HCT116 (cell line): ENCODE measurements at regions not wholly inside any gene's neighbourhood (a gene's known extent, or its start where the extent isn't known, plus 50 kb on each side); places are given as distances from the start of the nearest gene placed in this dataset.

Experiments used
- ATAC-seq: fragments of 200-7000 bp; cut with Tn5 transposase; 2 replicates; pipeline ENCODE4 v1.9.1; 2020; ENCODE audit warnings: mild to moderate bottlenecking, moderate library complexity
- BruUV-seq: library from RNA; stranded (reverse); fragments of 400-500 nt; replicated peaks from 2 replicates; lab custom pipeline; 2021; lab: Mats Ljungman, UMichigan
- CTCF ChIA-PET: fragments of 300-600 bp; sonication (Branson Sonifier 250); formaldehyde crosslinking; loops from one replicate; lab custom pipeline; 2021; ENCODE audit warnings: antibody characterized with exemption; lab: Charles Lee
- POLR2A ChIA-PET: fragments of 300-600, 350-600 bp; sonication (Branson Sonifier 250); formaldehyde crosslinking; loops from one replicate; lab custom pipeline; 2021; ENCODE audit warnings: antibody characterized with exemption; lab: Charles Lee
- RAD21 ChIA-PET, 2 experiments: fragments of 300-600 bp; sonication (Branson Sonifier 250); formaldehyde crosslinking; loops; one replicate each; lab custom pipeline; 2023; ENCODE audit warnings: low total read pairs in 2 of 2; ENCODE audit not compliant: uncharacterized antibody in 2 of 2, unreplicated experiment in 2 of 2, low non-redundant PET in 1 of 2; lab: Charles Lee
- DNase-seq: peaks from one replicate; pipeline ENCODE4 v3.0.0-alpha.2; 2010; ENCODE audit warnings: low read depth, low spot score
- H2AFZ ChIP-seq: fragments of 200-600 bp; shearing (Covaris generic), sonication (generic); 2 replicates; pipeline ENCODE4 v1.6.1; 2017; ENCODE audit warnings: low read depth, mixed run types, mixed read lengths, antibody characterized with exemption, low read length; ENCODE audit not compliant: poor library complexity, severe bottlenecking
- H3K27ac ChIP-seq: 2 replicates; pipeline ENCODE4 v1.5.1; 2012; ENCODE audit warnings: low read depth, low read length
- H3K27me3 ChIP-seq: fragments of 200-600 bp; sonication (generic); 2 replicates; pipeline ENCODE4 v1.6.1; 2016; ENCODE audit warnings: mixed run types, low read length, mixed read lengths; ENCODE audit not compliant: insufficient read depth
- H3K36me3 ChIP-seq, 2 experiments: fragments of 200-500 bp in 1 of 2; fragments of 200-600 bp in 1 of 2; sonication (Bioruptor generic) in 1 of 2; sonication (generic) in 1 of 2; 2 replicates each; pipeline versions ENCODE4 v1.5.1 to v1.6.1; 2014 to 2016; ENCODE audit warnings: low read length in 2 of 2, inconsistent platforms in 1 of 2, mixed read lengths in 1 of 2, mixed run types in 1 of 2; ENCODE audit not compliant: insufficient read depth in 2 of 2, control insufficient read depth in 1 of 2
- H3K4me1 ChIP-seq, 2 experiments: fragments of 200-600 bp in 1 of 2; sonication (generic) in 1 of 2; 2 replicates each; pipeline versions ENCODE4 v1.5.1 to v1.6.1; 2012 to 2017; ENCODE audit warnings: low read length in 2 of 2, inconsistent platforms in 1 of 2, mild to moderate bottlenecking in 1 of 2, mixed read lengths in 1 of 2, mixed run types in 1 of 2, moderate library complexity in 1 of 2; ENCODE audit not compliant: insufficient read depth in 2 of 2, control insufficient read depth in 1 of 2
- H3K4me2 ChIP-seq: fragments of 200-600 bp; sonication (generic); 2 replicates; pipeline ENCODE4 v1.6.1; 2017; ENCODE audit warnings: mixed run types, low read length, mixed read lengths
- H3K4me3 ChIP-seq, 2 experiments: fragments of 200-600 bp in 1 of 2; sonication (generic) in 1 of 2; replicated peaks in 1 of 2; 2 replicates each; pipeline ENCODE4 v1.5.1; 2011 to 2016; ENCODE audit warnings: low read length in 2 of 2, control low read depth in 1 of 2, low read depth in 1 of 2, mild to moderate bottlenecking in 1 of 2, mixed read lengths in 1 of 2, mixed run types in 1 of 2
- H3K79me2 ChIP-seq: fragments of 200-600 bp; sonication (generic); 2 replicates; pipeline ENCODE4 v1.6.1; 2017; ENCODE audit warnings: mild to moderate bottlenecking, mixed run types, low read length, moderate library complexity, mixed read lengths; ENCODE audit not compliant: insufficient read depth
- H3K9ac ChIP-seq: fragments of 200-600 bp; sonication (generic); 2 replicates; pipeline ENCODE4 v1.6.1; 2016; ENCODE audit warnings: low read length, mixed read lengths
- H3K9me2 ChIP-seq: fragments of 200-600 bp; sonication (generic), shearing (Covaris generic); 2 replicates; pipeline ENCODE4 v1.6.1; 2017; ENCODE audit warnings: mixed run types, mild to moderate bottlenecking, moderate library complexity; ENCODE audit not compliant: insufficient read depth
- H3K9me3 ChIP-seq, 2 experiments: fragments of 200-500 bp in 1 of 2; fragments of 200-600 bp in 1 of 2; sonication (Bioruptor generic) in 1 of 2; sonication (generic) in 1 of 2; 2 replicates each; pipeline ENCODE4 v1.6.1; 2014 to 2017; ENCODE audit warnings: low read length in 2 of 2, mixed read lengths in 2 of 2, inconsistent platforms in 1 of 2, low read depth in 1 of 2, mild to moderate bottlenecking in 1 of 2, mixed run types in 1 of 2, moderate library complexity in 1 of 2; ENCODE audit not compliant: control insufficient read depth in 1 of 2, insufficient read depth in 1 of 2
- H4K20me1 ChIP-seq: fragments of 200-600 bp; sonication (generic), shearing (Covaris generic); 2 replicates; pipeline ENCODE4 v1.6.1; 2017; ENCODE audit warnings: mixed run types, mild to moderate bottlenecking, moderate library complexity; ENCODE audit not compliant: insufficient read depth
- CEBPB ChIP-seq: IDR thresholded peaks from 2 replicates; pipeline ENCODE4 v1.6.1; 2012; ENCODE audit warnings: low read depth
- CTCF ChIP-seq, 3 experiments: fragments of 200-600 bp in 1 of 3; sonication (generic) in 1 of 3; IDR thresholded peaks in 2 of 3; conservative IDR thresholded peaks in 1 of 3; 2 replicates each; pipeline ENCODE4 v1.5.1; 2012 to 2017; ENCODE audit warnings: low read depth in 2 of 3, low read length in 2 of 3, antibody characterized with exemption in 1 of 3, borderline replicate concordance in 1 of 3, control low read depth in 1 of 3, mild to moderate bottlenecking in 1 of 3, mixed read lengths in 1 of 3, mixed run types in 1 of 3, moderate library complexity in 1 of 3; ENCODE audit not compliant: insufficient read depth in 1 of 3
- EGR1 ChIP-seq: IDR thresholded peaks from 2 replicates; pipeline ENCODE4 v1.6.1; 2012; ENCODE audit warnings: low read depth
- ELF1 ChIP-seq: IDR thresholded peaks from 2 replicates; pipeline ENCODE4 v1.6.1; 2012; ENCODE audit warnings: low read depth, borderline replicate concordance
- EZH2 ChIP-seq: fragments of 200-600 bp; sonication (generic); IDR thresholded peaks from 2 replicates; pipeline ENCODE4 v1.6.1; 2017; ENCODE audit warnings: antibody characterized with exemption, mixed run types
- FOSL1 ChIP-seq: IDR thresholded peaks from 2 replicates; pipeline ENCODE4 v1.6.1; 2012; ENCODE audit warnings: low read depth
- POLR2A ChIP-seq: IDR thresholded peaks from 2 replicates; pipeline ENCODE4 v1.7.0; 2011; ENCODE audit warnings: borderline replicate concordance; ENCODE audit not compliant: insufficient read depth, insufficient read length; ENCODE audit errors: extremely low read depth
- RAD21 ChIP-seq: IDR thresholded peaks from 2 replicates; pipeline ENCODE4 v1.6.1; 2012; ENCODE audit warnings: low read depth, mild to moderate bottlenecking
- SIN3A ChIP-seq: IDR thresholded peaks from 2 replicates; pipeline ENCODE4 v1.6.1; 2012; ENCODE audit warnings: low read depth
- SP1 ChIP-seq: IDR thresholded peaks from 2 replicates; pipeline ENCODE4 v1.6.1; 2012; ENCODE audit warnings: low read depth
- SRF ChIP-seq: IDR thresholded peaks from 2 replicates; pipeline ENCODE4 v1.6.1; 2012; ENCODE audit warnings: low read depth
- ZBTB33 ChIP-seq: IDR thresholded peaks from 2 replicates; pipeline ENCODE4 v1.6.1; 2011; ENCODE audit warnings: mild to moderate bottlenecking, low read length, moderate library complexity; ENCODE audit not compliant: insufficient replicate concordance; ENCODE audit errors: extremely low read depth
- ZFX ChIP-seq: fragments of 450-650 bp; IDR thresholded peaks from 2 replicates; pipeline ENCODE4 v1.6.1; 2017
- intact Hi-C: fragments of 100-400 bp; cut with micrococcal nuclease; formaldehyde crosslinking; loops from 2 replicates; pipeline ENCODE4 v1.10.0; 2022
- TF ChIP-seq, protein P1 (sequence below): IDR thresholded peaks from 2 replicates; pipeline ENCODE4 v1.6.1; 2012

DNA sequence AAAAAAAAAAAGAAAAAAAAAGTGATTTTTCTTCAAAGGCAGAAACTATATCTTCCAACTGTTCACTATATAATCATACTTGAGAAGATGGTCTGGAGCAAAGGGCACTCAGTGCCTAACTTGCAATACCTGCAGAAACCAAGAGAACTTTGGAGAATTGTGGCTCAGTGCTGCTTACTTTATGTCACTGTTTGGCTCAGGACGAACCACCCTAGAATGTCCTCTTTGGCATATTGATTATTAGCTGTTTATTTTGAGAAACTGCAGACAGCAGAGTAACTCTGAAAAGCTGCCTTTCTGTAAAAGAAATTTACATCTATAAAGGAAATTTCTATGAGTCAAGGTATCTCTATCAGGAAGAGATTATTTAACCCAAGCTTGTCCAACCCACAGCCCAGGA, 100.2 kb downstream of the BBS10 start (continued):
- TF ChIP-seq ELF1 (no peak), CEBPB (no peak), SIN3A (no peak), POLR2A (no peak), SRF (no peak), EGR1 (no peak), SP1 (no peak), FOSL1 (no peak), ZFX (no peak), ZBTB33 (no peak)

DNA sequence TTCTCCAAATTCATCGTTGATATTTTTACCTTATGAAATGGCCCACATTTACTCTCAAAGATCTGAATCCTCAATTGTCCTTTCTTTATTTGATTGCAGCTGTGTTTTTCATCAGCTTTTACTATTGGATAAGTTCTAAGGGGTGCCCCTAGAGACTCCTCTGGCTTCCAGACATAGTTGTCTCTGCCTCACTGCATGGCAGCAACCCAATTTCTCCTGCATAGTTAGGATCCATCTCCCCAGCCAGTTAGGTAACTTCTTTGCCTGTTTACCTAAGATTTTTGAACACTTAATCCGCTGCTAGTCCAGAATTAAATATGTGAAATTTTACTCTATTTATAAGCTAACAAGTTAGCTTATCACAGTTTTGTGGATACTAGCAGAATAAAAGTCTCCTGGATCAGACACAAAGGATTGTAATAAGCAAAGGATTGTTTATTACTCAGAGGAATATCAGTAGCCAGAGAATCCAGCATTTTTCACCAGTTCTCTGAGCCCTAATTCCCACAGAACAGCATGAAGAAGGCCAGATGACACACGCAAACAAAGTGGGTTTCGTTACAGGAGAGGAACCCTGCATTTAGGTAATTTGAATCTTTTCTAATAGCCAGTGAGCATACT, 101.1 kb downstream of the BBS10 start:
- Histone ChIP-seq H3K9ac (no peak overlapping the region), H3K4me2 (no peak overlapping the region), H2AFZ (no peak overlapping the region), H3K79me2 (no peaks in the 10 kb centered on the region), H4K20me1 (no peaks in the 10 kb centered on the region), H3K9me3 (no peaks in the 10 kb centered on the region), H3K27me3 (no peaks in the 10 kb centered on the region), H3K27ac (no peak overlapping the region), H3K4me3 (no peak overlapping the region), H3K9me2 (no peaks in the 10 kb centered on the region), H3K4me1 (no peaks in the 10 kb centered on the region), H3K36me3 (no peaks in the 10 kb centered on the region)
- CTCF ChIA-PET = no interaction called here
- intact Hi-C loops = no loop called here
- RAD21 ChIA-PET = no interaction called here
- DNase-seq = no peak
- POLR2A ChIA-PET = no interaction called here
- no peak for ATAC-seq
- no TSS peak for BruUV-seq
- TF ChIP-seq, protein P1, sequence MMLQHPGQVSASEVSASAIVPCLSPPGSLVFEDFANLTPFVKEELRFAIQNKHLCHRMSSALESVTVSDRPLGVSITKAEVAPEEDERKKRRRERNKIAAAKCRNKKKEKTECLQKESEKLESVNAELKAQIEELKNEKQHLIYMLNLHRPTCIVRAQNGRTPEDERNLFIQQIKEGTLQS = no peak
- TF ChIP-seq ZBTB33 = no peak
- TF ChIP-seq EZH2 = no peak
- TF ChIP-seq CTCF (IDR thresholded peaks at IDR 0.05 in 2 of 3, conservative IDR thresholded peaks at IDR 0.05 in 1 of 3; ENCODE audit: borderline replicate concordance in 1 of 3, insufficient read depth in 1 of 3, low read depth in 2 of 3, low read length in 2 of 3) = no peak
- no peak for TF ChIP-seq SP1
- no peak for TF ChIP-seq CEBPB
- no peak for TF ChIP-seq RAD21
- no peak for TF ChIP-seq ELF1
